T-cell (primary cell): ENCODE measurements at regions not wholly inside any gene's neighbourhood (a gene's known extent, or its start where the extent isn't known, plus 50 kb on each side); places are given as distances from the start of the nearest gene placed in this dataset.

Source experiments
- ATAC-seq, 4 experiments: fragments of 200-7000 bp in 3 of 4; fragments of 150-1000 bp in 1 of 4; cut with Tn5 transposase; replicated peaks in 1 of 4; 1 replicate in 3 of 4; 2 replicates in 1 of 4; pipeline ENCODE4 v1.10.0; 2021; ENCODE audit warnings: moderate library complexity in 3 of 4, mild to moderate bottlenecking in 2 of 4, moderate number of reproducible peaks in 1 of 4
- CTCF ChIA-PET, 2 donors: fragments of 300-600 bp; sonication (Branson Sonifier 250); formaldehyde crosslinking; loops; one replicate each; lab custom pipeline; 2022; ENCODE audit warnings: antibody characterized with exemption in 2 of 2; lab: Charles Lee
- POLR2A ChIA-PET, 2 donors: fragments of 300-600 bp; sonication (Branson Sonifier 250); formaldehyde crosslinking; loops; one replicate each; lab custom pipeline; 2022; ENCODE audit warnings: antibody characterized with exemption in 2 of 2; lab: Charles Lee
- DNase-seq, 35 experiments: peaks; one replicate each; pipeline versions ENCODE4 v3.0.0 to v3.0.0-alpha.2; 2013 to 2023
- H3K27ac ChIP-seq: one replicate; pipeline ENCODE4 v1.5.1; 2013; ENCODE audit warnings: low read length
- H3K27me3 ChIP-seq, 2 experiments: replicated peaks in 1 of 2; 1 replicate in 1 of 2; 2 replicates in 1 of 2; pipeline versions ENCODE4 v1.6.1 to v1.7.0; 2013; ENCODE audit warnings: low read length in 1 of 2, mixed read lengths in 1 of 2; ENCODE audit not compliant: control insufficient read depth in 2 of 2, insufficient read depth in 2 of 2; ENCODE audit errors: extremely low read depth in 1 of 2
- H3K36me3 ChIP-seq, 2 donors: 1 replicate in 1 of 2; 2 replicates in 1 of 2; pipeline versions ENCODE4 v1.6.1 to v1.7.0; 2013; ENCODE audit warnings: low read length in 1 of 2; ENCODE audit not compliant: control insufficient read depth in 2 of 2, insufficient read depth in 1 of 2; ENCODE audit errors: extremely low read depth in 1 of 2
- H3K4me1 ChIP-seq, 2 experiments: 1 replicate in 1 of 2; 2 replicates in 1 of 2; pipeline versions ENCODE4 v1.6.1 to v1.7.0; 2013; ENCODE audit warnings: low read length in 2 of 2, mixed read lengths in 1 of 2; ENCODE audit not compliant: insufficient read depth in 2 of 2, control insufficient read depth in 1 of 2; ENCODE audit errors: extremely low read depth in 1 of 2
- H3K4me3 ChIP-seq, 2 donors: 1 replicate in 1 of 2; 2 replicates in 1 of 2; pipeline versions ENCODE4 v1.5.1 to v1.7.0; 2013; ENCODE audit warnings: mild to moderate bottlenecking in 2 of 2, low read length in 1 of 2, moderate library complexity in 1 of 2; ENCODE audit not compliant: control insufficient read depth in 1 of 2; ENCODE audit errors: extremely low read depth in 1 of 2
- H3K9me3 ChIP-seq: 2 replicates; pipeline ENCODE4 v1.7.0; 2013
- H3K27ac Mint-ChIP-seq, 2 donors: one replicate each; pipeline ENCODE4 v1.8.0; 2020 to 2021; ENCODE audit warnings: mild to moderate bottlenecking in 2 of 2, mixed read lengths in 2 of 2
- H3K27me3 Mint-ChIP-seq, 2 donors: one replicate each; pipeline ENCODE4 v1.8.0; 2021 to 2022; ENCODE audit warnings: mixed read lengths in 2 of 2
- H3K36me3 Mint-ChIP-seq: one replicate; pipeline ENCODE4 v1.8.0; 2021; ENCODE audit warnings: mixed read lengths
- H3K4me1 Mint-ChIP-seq, 3 donors: one replicate each; pipeline ENCODE4 v1.8.0; 2020 to 2022; ENCODE audit warnings: mixed read lengths in 3 of 3, mild to moderate bottlenecking in 1 of 3
- H3K4me3 Mint-ChIP-seq, 3 donors: one replicate each; pipeline ENCODE4 v1.8.0; 2020 to 2022; ENCODE audit warnings: mild to moderate bottlenecking in 3 of 3, mixed read lengths in 3 of 3, moderate library complexity in 3 of 3
- H3K9me3 Mint-ChIP-seq, 3 donors: one replicate each; pipeline ENCODE4 v1.8.0; 2020 to 2022; ENCODE audit warnings: mixed read lengths in 3 of 3
- WGBS: methylation state at CpG from one replicate; pipeline ENCODE4 v1.1.5; 2013; ENCODE audit warnings: missing lambda C conversion rate; ENCODE audit not compliant: insufficient coverage; 5-methylcytosine and 5-hydroxymethylcytosine counted together

DNA sequence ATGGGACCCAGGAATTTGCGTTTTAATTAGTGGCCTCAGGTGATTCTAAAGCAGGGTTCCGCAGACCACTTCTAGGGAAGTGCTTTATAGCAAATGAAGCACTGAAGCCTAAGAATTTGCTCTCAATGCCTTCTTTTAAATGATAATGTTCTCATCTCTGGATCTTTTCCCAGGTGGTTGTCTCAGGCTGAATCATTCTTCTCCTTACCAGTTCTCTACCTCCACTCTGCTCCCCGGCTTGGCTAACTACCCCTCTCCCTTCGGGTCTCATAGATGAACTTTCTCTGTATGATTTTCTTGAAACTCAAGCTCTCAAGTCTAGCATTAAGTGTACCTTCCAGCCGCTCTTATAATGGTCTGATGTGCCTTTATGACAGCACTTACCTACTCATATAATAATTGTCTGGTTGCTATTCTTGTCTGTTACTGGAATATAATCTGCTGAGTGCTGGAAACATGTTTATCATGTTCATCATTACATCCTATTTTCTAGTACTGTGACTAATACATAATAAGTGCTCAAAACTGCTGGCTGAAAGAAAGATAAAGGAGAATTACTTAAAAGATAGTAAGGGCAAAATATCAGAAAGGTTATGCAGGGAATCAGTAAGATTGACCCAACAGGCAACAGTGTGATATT, 195.9 kb upstream of the SESN3 start:
- 94% methylated on average over 2 of the region's 5 CpGs for WGBS
- Histone ChIP-seq H3K4me1 (no peaks in the 10 kb centered on the region), H3K4me3 (no peak overlapping the region), H3K27me3 (peaks cover 0 to 4% of the 10 kb centered on the region in 2 experiments), H3K27ac (no peak overlapping the region), H3K36me3 (no peaks in the 10 kb centered on the region), H3K9me3 (no peaks in the 10 kb centered on the region)
- CTCF ChIA-PET: no interaction called here
- Mint-ChIP-seq H3K27me3 (peaks cover 5% of the 10 kb centered on the region in 2 donors), H3K4me1 (no peaks in the 10 kb centered on the region), H3K27ac (no peak overlapping the region), H3K36me3 (no peaks in the 10 kb centered on the region), H3K9me3 (no peaks in the 10 kb centered on the region), H3K4me3 (no peak overlapping the region)
- no peak for ATAC-seq
- no peak for DNase-seq
- POLR2A ChIA-PET: no interaction called here

GRCh38 chr11:95419915-95420314, 188.9 kb upstream of the SESN3 start:
- no peaks in the 10 kb centered on the region for H3K9me3 ChIP-seq
- Mint-ChIP-seq H3K9me3 (no peaks in the 10 kb centered on the region), H3K27me3 (no peaks in the 10 kb centered on the region), H3K27ac (no peak overlapping the region), H3K36me3 (no peaks in the 10 kb centered on the region), H3K4me3 (no peak overlapping the region), H3K4me1 (peaks cover 0 to 8% (median 0%) of the 10 kb centered on the region in 3 donors)
- no peak overlapping the region for H3K4me3 ChIP-seq
- ChIA-PET CTCF (no interaction called here), POLR2A (no interaction called here)
- DNase-seq (no peak), ATAC-seq (no peak)
- H3K36me3 ChIP-seq: no peaks in the 10 kb centered on the region
- no CpG with 5 or more reads among the region's 2 CpGs for WGBS
- no peak overlapping the region for H3K27ac ChIP-seq
- no peaks in the 10 kb centered on the region for H3K27me3 ChIP-seq
- H3K4me1 ChIP-seq: no peaks in the 10 kb centered on the region

GRCh38 chr11:95418916-95419315, 187.9 kb upstream of the SESN3 start:
- no peaks in the 10 kb centered on the region for H3K36me3 ChIP-seq
- no peaks in the 10 kb centered on the region for H3K4me1 ChIP-seq
- DNase-seq: no peak
- no peak overlapping the region for H3K4me3 ChIP-seq
- CTCF ChIA-PET: no interaction called here
- Mint-ChIP-seq H3K9me3 (no peaks in the 10 kb centered on the region), H3K4me1 (peaks cover 0 to 8% (median 0%) of the 10 kb centered on the region in 3 donors), H3K27ac (no peak overlapping the region), H3K27me3 (no peaks in the 10 kb centered on the region), H3K36me3 (no peaks in the 10 kb centered on the region), H3K4me3 (no peak overlapping the region)
- no CpG with 5 or more reads among the region's 1 CpG for WGBS
- POLR2A ChIA-PET: no interaction called here
- no peak overlapping the region for H3K27ac ChIP-seq
- no peaks in the 10 kb centered on the region for H3K9me3 ChIP-seq
- H3K27me3 ChIP-seq: no peaks in the 10 kb centered on the region
- ATAC-seq: no peak

DNA sequence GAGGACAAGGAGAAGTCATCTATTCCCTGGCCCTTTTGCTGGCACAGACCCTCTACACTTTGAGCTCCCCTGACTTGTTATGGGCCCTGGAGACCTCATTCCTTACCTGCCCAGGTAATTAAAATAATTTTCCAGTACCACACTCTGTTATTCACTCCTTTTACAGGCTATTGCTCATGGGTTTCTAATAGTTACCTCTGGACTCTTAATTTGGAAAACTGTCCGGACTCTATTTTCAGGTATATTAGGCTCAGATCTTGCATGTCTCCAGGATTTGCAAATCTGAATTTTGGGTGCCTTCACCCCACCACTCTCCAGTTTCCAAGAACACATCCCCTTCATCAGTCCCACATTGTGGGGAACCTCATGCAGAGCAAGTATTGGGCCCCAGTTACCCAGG, 186.8 kb upstream of the SESN3 start:
- no peaks in the 10 kb centered on the region for H3K27me3 Mint-ChIP-seq
- DNase-seq (no peak), ATAC-seq (no peak)
- ChIA-PET POLR2A (no interaction called here), CTCF (no interaction called here)
- no peaks in the 10 kb centered on the region for H3K9me3 Mint-ChIP-seq
- H3K4me3 Mint-ChIP-seq: no peak overlapping the region
- Histone ChIP-seq H3K27me3 (no peaks in the 10 kb centered on the region), H3K9me3 (no peaks in the 10 kb centered on the region), H3K36me3 (no peaks in the 10 kb centered on the region), H3K27ac (no peak overlapping the region), H3K4me3 (no peak overlapping the region), H3K4me1 (no peaks in the 10 kb centered on the region)
- H3K4me1 Mint-ChIP-seq: peaks cover 0 to 8% (median 0%) of the 10 kb centered on the region in 3 donors
- H3K36me3 Mint-ChIP-seq: no peaks in the 10 kb centered on the region
- no CpG with 5 or more reads among the region's 1 CpG for whole genome bisulfite sequencing
- H3K27ac Mint-ChIP-seq: no peak overlapping the region

DNA sequence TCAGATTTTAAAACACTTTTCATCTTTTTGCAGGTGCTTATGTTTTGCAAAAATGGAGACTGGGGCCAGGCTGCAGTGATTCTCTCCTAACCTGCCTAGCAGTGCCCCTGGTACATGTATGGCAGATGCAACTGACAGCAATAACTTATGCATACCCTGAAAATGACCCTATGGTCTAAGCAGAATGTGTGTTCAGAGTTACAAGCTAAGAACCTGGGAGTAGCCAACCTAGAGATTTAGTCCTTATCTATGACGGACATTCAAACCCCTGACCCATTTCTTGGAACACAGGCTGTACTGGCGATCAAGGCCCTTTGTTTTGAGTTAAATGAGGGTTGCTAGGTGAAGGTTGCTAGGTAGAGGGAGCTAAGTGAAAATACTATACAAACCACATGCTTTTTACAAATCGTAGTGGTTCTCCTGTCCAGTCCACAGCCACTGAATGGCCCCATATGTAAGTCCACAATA, 184.9 kb upstream of the SESN3 start:
- POLR2A ChIA-PET: no interaction called here
- Histone ChIP-seq H3K4me3 (no peak overlapping the region), H3K36me3 (no peaks in the 10 kb centered on the region), H3K27me3 (no peaks in the 10 kb centered on the region), H3K9me3 (no peaks in the 10 kb centered on the region), H3K27ac (no peak overlapping the region), H3K4me1 (no peaks in the 10 kb centered on the region)
- H3K27me3 Mint-ChIP-seq: no peaks in the 10 kb centered on the region
- peaks cover 2 to 12% (median 4%) of the 10 kb centered on the region in 3 donors for H3K4me1 Mint-ChIP-seq
- CTCF ChIA-PET: no interaction called here
- WGBS: no CpG with 5 or more reads among the region's 3 CpGs
- no peak for DNase-seq
- no peaks in the 10 kb centered on the region for H3K36me3 Mint-ChIP-seq
- ATAC-seq: no peak
- no peak overlapping the region for H3K4me3 Mint-ChIP-seq
- no peak overlapping the region for H3K27ac Mint-ChIP-seq
- no peaks in the 10 kb centered on the region for H3K9me3 Mint-ChIP-seq

DNA sequence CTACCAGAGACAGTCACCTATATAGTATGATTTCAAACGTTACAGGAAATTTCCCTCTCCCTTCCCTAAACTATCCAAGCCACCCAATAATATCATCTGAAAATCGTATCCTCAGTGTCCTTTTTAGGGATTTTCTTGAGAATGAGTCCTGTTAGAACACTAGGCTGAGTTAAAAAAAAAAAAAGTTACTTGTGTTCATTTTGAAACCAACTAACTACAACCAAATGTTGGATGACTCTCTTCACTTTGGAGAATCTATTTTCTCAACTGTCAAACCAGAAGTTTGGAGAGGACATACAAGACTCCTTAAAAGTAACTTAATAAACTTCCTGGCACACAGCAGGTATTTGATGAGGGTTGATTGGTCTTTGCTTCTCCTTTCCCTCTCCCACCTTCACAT, 183.2 kb upstream of the SESN3 start:
- Histone ChIP-seq H3K27me3 (no peaks in the 10 kb centered on the region), H3K36me3 (no peaks in the 10 kb centered on the region), H3K4me1 (no peaks in the 10 kb centered on the region), H3K4me3 (no peak overlapping the region), H3K9me3 (no peaks in the 10 kb centered on the region), H3K27ac (no peak overlapping the region)
- WGBS: no CpG with 5 or more reads among the region's 2 CpGs
- no peak for DNase-seq
- ATAC-seq: no peak
- Mint-ChIP-seq H3K9me3 (no peaks in the 10 kb centered on the region), H3K36me3 (no peaks in the 10 kb centered on the region), H3K4me1 (peaks cover 5 to 19% (median 8%) of the 10 kb centered on the region in 3 donors), H3K27ac (no peak overlapping the region), H3K4me3 (no peak overlapping the region), H3K27me3 (no peaks in the 10 kb centered on the region)
- ChIA-PET CTCF (no interaction called here), POLR2A (no interaction called here)

DNA sequence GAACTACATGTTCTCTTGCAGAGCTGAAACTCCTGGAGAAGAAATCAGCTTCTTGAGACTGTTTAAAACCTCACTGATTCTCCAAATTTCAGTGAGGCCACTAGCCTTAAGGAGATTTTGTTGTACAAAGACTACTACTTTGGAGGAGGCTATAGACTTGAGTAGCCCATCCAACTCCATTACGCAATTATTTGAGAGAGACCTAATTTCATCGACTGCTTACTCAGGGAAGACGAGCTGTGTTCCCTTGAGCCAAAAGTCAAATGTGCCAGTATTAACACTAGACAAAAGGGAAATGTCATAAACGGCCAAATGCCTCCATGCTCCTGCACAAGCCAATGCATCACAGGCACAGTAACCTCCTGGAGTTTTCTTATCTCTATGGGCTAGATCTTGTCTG, 182.8 kb upstream of the SESN3 start:
- no peak overlapping the region for H3K27ac ChIP-seq
- ATAC-seq (no peak), DNase-seq (no peak)
- 87% methylated on average over 4 of the region's 4 CpGs for WGBS
- no peak overlapping the region for H3K4me3 ChIP-seq
- Mint-ChIP-seq H3K4me3 (no peak overlapping the region), H3K4me1 (peaks cover 5 to 19% (median 8%) of the 10 kb centered on the region in 3 donors), H3K36me3 (no peaks in the 10 kb centered on the region), H3K27me3 (no peaks in the 10 kb centered on the region), H3K27ac (no peak overlapping the region), H3K9me3 (no peaks in the 10 kb centered on the region)
- H3K9me3 ChIP-seq: no peaks in the 10 kb centered on the region
- ChIA-PET POLR2A (no interaction called here), CTCF (no interaction called here)
- no peaks in the 10 kb centered on the region for H3K27me3 ChIP-seq
- no peaks in the 10 kb centered on the region for H3K4me1 ChIP-seq
- no peaks in the 10 kb centered on the region for H3K36me3 ChIP-seq
